ENCODE measurements at regions not wholly inside any gene's neighbourhood (a gene's known extent, or its start where the extent isn't known, plus 50 kb on each side); places are given as distances from the start of the nearest gene placed in this dataset.

DNA sequence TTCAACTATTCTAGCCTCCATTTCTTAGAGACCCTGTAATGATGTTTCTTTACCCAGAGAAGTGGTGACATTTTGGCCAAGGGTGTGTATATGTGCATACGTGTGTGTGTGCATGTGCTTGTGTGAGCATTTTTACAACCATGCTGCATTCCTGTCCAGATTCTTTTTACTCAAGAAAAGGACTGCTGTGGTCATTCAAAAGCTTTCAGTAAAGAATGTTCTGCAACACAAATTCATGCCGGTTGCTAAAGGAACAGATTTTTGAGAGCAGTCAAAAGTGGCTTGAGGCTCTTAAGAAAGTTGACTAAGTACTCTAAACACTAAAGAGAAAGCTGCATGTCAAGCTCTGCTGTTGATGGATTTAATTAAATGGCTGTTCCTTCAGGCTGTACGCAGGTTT is 65.0 kb upstream of the FMR1 start:
- DNase-seq: no peak

DNA sequence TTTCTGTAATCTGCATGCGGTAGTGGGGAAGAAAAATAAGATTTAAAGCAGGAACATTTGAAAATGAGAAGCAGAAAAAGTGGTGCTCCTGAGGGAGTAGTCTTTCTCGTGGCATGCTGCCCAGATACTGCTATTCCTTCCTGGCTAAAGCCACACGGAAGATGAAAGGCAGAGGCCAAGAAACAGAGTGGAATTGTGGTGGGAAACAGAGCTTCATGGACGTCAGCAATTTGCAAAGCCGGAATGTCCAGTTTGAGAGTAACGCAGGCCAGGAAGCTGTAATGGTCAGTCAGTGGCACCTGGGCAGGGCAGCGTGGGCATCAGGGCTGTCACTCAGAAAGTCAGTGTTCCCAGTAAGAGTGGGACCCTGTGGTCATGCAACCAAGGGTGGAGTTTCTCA is 63.7 kb upstream of the FMR1 start:
- no peak for DNase-seq

DNA sequence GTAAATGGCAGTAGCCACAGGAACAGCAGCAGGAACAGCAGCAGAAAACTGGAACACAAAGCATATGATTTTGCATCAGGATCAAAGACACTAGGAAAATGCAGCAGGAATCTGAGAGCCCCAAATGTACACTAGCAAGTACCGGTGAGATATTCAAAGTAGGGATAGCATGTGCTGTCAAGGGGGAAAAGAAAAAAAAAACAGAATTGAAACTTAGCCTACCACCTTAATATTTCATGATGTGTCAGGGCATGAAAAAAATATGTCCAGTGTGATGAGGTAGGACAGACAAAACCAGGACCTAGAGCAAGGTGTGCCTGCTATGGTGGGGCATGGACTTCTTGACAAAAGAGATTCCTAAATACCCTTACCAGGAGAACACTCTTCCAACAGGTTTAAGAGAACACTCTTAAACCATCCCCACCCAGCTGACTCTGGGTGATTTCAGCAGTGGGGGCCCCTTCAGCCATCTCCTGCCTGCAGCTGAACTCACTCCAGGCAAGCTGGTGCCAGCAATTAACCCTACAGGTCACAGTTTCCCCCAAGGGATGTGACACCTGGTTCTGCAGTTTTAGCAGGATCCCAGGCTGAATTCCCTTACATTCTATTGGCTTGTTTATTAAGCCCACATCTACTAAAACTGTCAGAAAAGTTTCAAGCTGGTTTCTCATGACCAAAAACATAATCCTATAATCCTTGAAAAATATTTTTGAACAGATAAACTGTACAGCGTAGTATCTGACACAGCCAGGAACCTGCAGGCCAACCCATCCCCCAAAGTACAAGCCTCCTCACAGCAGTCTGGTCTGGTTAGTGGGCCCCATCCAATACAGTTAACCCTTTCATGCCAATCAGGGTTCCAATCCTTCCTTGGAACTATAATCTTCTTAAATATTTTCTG is 62.9 kb upstream of the FMR1 start:
- DNase-seq: no peak

DNA sequence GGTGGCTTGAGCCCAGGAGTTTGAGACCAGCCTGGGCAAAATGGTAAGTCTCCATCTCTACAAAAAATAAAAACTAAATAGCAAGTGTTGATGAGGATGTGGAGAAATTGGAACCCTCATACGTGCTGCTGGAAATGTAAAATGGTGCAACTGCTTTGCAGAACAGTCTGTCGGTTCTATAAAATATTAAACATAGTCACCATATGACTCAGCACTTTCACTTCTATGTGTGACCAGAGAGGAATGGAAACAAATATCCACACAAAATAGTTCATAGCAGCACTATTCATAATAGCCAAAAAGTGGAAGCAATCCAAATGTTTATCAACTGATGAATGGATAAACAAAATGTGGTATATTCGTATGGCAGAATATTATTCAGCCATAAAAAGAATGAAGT is 60.8 kb upstream of the FMR1 start:
- DNase-seq: no peak

DNA sequence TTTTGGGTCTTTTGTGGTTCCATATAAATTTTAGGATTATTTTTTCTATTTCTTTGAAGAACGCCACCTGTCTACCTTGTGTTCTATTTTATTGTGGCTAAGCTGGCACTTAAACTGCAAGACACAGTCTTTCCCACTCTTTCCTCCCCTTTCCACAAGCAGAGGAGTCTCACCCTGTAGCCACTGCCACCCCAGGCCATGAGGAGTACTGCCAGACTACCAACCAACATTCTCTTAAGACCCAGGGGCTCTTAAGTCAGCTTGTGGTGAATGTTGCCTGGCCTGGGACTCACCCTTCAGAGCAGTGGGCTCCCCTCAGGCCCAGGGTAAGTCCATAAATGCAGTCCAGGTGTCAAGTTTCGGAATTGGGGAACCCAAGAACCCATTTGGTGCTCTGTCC is 58.0 kb upstream of the FMR1 start:
- no peak for DNase-seq

DNA sequence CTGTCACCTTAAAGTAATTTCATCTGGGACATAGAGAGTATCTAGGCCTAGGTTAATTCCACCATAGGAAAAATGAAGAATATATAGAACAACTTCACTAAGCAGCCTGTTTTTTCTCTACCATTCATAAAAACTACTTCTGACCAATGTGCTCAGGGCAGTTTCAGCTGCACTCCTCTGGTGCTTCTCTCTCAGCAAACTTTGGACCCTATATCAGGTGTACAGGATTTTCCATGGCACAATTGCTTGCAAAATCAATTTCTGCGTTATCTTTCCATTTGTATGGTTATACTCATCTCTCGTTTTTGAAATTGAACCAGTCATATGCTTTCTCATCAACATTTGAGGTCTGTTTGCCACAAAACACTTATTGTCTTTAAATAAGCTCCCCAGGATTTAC is 52.1 kb upstream of the FMR1 start:
- no peak for DNase-seq
